ENCODE measurements at regions not wholly inside any gene's neighbourhood (a gene's known extent, or its start where the extent isn't known, plus 50 kb on each side); places are given as distances from the start of the nearest gene placed in this dataset.

DNA sequence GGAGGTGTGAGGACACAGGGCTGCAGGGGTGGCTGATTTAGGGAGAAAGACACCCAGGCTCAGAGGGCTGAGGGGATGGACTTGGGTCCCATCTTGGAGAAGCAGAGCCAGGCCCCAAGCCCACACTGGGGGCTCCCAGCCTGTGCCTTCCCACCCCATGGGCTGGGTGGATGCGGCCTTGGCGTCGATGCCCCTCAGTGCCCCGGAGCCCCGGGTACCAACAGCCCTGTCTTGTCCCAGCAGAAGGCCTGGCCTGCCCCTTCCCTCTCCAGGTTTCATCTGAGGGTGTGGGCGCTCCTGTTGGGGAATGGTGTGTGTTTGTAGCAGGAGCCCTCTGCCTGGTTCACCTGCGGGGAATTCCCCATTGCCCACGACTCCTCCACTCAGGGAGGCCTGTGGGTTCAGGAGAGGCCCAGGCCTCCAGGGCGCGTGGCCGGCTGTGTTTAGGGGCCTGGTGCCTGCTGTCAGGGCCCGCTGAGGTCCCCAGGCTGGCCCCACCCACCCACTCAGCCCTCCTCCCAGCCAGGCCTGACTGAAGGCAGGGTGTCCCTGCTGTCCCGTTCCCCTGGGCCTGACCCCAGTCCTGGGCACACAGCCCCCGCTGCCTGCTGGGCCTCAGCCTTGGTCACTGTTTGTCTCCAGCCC is 51.1 kb upstream of the BEGAIN start:
- no peak for DNase-seq

DNA sequence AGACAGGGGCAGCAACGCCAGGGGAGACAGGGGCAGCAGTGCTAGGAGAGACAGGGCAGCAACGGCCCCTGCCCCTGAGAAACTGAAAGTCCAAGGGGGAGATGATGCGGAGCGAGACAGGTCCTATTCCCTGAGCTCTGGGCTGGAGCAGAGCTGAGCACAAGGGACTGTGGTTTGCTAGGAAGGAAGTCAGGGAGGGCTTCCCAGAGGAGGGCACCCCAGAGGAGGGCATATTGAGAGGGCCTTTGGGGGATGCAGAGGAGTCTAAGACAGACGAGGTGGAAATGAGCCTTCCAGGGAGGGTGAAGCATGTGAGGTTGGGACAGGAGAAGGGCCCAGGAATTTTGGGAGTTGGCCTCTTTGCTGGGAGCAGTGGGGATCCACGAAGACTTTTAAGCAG is 52.1 kb upstream of the BEGAIN start:
- no peak for DNase-seq

DNA sequence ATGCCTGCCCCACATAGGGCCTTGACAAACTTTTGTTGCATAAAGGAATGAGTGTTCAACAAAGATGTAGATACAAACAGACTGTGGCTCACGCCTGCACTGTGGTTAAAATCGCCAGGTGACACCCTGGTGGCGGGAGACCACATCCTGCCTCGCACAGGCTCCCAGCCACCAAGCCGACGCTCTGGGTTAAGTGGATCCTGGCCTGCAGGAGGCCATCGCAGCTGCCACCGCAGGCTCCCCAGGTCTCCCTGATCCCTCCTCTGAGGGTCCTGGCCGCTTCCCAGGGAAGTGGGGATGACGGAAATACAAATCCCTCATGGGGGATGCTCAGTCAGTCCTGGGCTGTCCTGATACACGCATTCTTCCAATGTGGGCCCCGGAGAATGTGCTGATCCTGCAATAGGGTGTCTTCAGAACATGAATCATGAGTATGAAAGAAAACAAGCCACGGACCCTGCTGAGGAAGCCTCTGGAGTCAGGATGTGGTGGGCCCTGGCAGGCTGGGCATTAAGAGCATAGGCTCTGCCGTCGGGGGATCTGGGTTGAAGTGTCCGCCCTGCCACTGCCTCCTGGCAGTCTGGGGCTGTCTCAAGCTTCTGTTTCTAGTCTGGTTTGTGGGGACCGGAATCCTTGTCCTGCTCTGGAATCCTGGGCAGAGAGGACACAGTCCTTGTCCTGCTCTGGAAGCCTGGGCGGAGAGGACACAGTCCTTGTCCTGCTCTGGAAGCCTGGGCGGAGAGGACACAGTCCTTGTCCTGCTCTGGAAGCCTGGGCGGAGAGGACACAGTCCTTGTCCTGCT is 53.5 kb upstream of the BEGAIN start:
- no peak for DNase-seq

DNA sequence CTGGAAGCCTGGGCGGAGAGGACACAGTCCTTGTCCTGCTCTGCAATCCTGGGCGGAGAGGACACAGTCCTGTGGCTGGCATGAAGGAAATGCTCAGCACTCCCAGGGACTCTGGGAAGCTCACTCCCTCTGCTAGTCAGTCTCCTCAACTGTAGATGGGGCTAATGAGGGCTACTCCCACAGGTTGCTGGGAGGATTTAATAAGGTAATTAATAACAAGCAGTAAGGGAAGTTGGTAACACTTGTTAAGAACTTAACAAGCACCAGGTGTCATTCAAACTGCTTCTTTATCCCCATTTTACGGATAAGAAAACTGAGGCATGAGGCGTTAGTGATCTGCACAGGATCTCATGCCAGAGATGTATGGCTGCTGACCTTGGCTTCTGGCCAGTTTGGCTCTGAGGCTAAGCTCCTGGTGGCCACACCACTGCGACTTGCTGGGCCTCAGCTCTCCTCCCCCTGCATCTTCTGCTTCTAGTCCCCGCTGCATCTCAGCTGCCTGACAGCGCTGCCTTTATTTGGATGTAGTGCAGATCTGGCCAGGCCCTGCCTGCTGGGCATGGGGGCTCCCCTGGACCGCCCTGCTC is 54.1 kb upstream of the BEGAIN start:
- no peak for DNase-seq

DNA sequence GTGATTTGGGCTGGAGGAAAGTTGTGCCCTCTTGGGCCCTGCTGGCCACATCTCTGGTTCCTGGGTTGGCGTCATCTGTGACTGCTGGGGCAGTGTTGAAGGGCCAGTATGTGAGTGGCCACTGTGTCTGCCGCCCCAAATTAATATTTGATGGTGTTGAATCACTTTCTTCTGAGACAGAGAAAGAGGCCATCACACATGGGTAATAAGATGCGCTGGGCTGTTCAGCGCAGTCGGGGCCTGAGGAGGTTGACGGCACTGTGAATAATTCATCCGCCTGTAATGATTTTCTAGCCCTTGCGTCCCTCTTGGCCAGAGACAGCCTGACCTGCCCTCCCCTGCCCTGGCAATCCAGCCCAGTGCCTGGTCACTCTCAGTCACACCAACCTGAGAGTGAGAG is 56.2 kb upstream of the BEGAIN start:
- no peak for DNase-seq

DNA sequence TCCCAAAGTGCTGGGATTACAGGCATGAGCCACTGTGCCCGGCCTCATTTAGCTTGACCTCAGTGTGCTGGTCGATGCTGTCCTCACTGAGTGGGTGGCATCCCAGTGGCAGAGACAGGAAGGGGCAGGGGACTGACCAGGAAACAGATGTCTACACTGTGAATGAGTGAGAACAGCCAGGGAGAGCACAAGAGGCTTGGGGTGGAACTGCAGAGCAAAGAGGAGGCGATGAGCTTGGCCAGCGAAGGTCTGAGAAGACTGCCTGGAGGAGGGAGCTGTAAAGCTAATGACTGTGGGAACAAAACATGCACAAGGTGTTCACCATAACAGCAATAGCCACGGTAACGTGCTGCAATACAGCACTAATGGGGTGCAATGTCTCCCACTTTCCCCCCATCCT is 57.2 kb upstream of the BEGAIN start:
- no peak for DNase-seq

DNA sequence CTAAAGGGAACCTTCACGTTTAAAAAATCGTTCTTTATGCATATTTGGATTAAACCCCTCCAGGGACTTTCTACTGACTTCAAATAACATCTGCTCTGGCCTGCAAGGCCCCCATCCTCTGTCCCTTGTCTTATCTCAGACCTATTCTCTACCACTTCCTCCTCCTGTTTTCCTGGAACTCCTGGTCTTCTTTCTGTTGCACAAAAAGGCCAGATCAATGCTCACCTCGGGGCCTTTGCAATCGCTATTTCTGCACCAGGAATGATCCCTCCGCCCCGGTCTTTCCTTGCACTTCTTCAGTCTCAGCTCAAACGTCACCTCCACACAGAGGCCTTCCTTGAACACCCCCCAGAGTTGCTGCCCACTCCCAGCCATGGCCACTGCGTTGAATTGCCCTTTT is 57.6 kb upstream of the BEGAIN start:
- DNase-seq: no peak

DNA sequence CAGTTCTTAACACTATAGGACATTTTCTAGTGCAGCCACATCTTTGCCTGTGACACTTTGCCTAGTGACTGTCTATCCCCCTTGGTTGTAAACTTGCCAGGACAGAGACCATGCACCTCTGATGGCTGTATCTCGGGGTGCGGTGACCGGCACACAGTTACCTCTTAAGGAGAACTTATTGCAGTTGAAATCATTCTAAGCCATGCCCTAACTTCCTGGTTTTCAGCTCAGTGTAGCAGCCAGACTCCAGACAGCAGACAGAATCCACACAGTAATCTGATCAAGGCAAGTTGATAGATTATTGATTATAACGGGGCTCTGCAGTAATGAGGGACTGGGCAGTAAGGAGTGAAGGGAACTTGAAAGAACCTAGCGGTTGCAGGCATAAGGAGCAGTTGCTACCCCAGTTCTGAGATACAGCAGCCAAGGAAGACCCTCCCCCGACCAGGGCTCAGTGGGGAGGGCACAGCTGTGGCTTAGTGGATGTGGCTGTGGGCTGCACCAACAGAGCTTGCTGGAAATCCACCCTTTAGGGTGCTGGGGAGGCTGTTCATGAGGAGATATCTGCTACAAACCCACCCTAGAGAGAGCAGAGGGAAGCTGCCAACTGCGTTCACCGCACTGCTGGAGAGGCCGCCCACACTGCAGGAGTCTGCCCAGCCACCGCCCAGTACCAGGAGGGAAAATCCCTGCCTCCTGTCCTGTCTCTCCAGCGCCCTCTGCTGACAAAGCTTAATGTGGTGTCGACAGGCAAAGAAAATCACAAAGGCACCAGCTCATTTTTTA is 58.2 kb upstream of the BEGAIN start:
- DNase-seq: peak; percentile 77

DNA sequence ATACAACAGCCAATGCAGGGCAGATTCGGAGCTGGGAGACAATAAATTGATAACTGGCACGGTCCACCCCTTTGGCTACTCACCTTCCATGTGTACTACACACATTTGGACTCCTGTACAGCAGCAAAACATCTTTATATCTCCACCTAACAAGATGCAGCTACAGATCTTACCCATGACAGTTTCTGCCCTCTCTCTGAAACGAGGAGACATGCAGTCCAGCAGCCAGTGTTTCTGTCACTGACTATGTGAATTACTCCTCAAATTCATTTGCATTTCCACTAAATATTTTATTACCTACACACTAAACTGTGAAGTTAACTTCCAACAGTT is 58.7 kb upstream of the BEGAIN start:
- no peak for DNase-seq

DNA sequence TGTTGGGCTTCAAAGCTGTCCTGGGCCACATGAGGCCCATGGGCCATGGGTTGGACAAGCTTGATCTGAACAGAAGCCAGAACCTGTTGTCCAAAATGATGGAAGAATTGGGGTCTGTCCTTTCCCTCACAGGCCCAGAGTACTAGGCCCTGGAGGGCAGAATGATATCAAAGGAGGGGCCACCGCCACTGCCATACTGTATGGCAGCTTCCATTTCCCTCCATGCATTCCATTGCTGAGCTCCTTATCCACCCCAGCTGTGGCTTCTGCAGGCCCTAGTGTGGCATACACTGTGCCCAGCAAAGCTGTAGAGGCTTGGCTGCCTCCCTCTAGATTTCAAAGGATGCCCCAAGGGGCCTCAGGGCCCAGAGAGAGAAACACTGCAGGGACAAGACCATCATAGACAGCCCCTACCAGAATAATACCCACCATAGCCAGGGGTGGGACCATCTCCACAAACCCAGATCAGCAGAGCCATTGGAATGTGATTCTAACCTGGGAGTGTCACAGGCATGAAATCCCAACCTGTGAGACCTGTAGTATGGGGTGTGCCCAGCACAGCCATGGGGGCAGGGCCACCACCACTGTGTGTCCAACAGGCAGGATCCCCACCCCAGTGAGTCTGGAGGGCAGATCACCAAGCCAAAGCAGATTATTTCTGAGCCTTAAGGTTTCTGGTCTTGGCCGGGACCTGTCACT is 61.4 kb upstream of the BEGAIN start:
- DNase-seq: no peak

DNA sequence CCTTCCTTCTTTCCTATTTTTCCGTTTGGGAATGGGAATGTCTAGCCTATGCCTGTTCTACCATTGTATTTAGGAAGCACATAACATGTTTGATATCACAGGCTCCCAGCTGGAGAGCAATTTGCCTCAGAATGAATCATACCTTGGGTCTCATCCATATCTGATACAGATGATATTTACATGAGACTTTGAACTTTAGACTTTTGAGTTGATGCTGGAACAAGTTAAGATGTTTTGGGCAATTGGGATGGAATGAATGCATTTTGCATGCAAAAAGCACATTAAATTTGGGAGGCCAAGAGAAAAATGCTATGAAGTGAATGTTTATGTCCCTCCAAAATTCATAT is 61.9 kb upstream of the BEGAIN start:
- no peak for DNase-seq

DNA sequence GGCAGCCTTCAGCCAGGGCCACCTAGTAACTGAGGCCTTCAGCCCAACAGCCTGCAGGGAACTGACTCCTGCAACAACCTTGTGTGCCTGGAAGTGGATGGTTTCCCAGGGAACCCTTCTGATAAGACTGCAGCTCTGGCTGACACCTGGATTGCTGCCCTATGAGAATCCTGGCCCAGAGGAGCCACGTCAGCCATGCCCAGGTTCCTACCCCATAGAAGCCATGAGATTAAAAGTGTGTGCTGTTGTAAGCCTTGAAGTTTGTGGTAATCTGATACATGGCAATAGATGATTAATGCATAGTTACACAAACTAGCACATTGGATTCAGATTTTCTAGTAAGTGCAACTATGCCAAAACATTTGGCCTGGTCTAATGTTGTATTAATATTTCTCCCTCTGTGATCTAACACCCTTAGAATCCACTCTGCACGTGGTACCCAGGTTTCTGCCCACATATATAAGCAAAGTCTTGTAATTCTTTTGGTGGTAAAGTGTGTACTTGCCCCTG is 64.8 kb upstream of the BEGAIN start:
- no peak for DNase-seq

DNA sequence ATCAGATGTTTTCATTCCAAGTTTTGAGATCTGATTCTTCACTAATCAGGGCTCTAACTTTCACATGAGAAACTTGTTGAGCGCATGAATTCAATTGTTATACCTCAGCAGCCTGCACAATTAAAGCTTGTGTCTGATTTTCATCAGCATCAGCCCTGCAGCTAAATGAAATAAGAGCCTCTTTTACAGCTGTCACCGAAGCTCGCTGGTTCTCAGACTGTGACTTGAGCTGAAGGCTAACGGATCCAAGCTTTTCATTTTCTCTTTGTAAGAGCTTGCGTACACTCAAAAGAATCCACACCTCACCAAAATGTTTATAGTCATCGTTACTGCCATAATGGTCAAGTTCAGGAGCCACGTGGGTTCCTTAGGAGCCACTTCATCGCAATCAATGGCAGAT is 65.5 kb upstream of the BEGAIN start:
- no peak for DNase-seq

DNA sequence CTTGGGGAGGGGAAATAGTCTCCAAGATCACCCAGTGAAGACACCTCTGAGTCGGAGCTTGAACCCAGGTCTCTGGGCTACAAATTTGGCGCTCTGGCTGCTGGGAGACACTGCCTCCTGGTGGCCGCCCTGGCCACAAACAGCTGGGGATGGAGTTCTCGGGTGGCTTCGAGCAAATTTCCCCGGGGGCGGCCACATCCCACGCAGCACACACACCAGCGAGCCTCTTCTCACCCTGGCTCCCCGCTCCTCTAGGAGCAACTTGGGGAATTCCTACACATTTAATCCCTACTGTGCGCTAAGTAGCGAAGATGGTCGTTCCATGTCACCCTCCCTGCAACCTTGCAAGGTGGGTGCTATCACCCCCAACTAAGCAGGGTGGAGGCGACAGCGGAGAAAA is 66.2 kb upstream of the BEGAIN start:
- DNase-seq: no peak

DNA sequence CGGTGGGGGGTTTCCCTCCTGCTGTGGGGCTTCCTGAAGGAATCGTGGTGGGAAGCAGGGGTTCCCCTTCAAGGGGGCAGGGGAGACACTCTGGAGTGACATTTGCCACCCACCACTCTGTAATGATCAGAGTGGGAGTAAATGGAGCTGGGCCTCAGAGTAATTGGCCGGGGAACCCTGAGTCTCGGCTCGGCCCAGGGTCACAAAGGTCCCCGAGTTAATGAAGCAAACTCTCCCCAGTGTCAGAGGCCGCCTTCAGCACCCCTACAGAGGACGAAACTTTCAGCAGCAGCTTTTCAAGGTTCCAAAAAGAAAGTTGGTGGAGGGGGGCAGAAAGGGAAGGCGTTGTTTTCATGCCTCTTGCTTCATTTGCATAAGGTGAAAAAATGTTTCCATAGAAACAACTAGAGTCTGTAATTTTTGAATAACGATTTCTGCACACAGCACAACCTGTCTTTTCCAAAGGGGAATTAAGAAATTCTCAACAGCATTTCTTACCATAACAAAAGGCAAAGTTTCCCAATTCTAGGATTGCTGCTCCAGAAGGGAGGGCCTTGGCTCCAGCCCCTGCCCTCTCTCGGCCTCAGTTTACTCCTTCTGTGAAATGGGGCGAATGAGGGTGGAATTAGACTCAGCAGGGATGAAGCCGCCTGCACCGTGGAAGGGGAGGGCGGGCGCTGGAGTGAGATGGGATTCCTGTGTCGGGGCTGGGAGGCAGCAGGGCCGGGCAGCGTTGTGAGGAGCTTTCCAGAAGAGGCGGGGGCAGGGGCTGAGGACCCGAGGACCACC is 67.0 kb upstream of the BEGAIN start:
- no peak for DNase-seq

DNA sequence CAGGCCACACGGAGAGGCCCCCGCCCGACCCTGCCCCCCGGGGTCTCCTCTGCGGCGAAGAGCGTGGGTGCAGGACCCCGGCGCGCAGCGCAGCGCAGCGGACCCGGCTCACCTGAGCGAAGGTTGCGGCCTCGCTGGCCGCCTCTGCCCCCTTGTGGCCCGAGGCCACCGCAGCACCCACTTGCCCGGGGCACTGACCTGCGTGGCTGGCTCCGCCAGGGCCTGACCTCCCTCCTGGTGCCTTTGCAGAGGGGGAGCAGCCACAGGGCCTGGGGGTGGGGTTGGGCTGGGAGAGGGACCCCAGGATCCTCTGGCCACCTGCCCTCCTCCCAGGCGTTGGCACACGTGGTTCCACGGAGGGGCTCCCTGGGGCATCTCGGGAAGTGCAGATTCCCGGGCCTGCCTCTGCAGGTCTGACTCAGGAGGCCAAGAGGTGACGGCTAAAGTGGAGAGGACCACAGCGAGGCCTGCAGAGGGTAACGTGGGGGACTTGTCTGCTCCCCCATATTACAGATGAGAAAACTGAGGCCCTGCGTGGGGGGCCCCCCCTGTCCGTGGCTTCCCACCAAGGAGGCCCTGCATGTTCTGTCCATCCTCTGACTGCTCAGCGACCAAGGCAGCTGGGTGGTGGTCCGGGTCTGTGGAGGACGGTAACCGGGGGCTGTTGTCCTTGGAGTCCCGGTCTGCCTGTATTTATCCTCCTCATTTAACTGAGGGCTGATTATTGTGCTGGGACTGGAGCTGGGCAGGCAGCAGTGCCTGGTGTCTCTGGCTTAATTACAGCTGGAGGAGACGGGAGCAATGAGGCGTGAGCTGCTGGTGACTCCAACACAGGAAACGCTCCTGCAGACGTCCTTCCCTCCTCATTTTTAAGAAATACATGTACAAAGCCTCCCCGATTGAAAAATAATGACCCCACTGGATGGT is 67.9 kb upstream of the BEGAIN start:
- DNase-seq: no peak

DNA sequence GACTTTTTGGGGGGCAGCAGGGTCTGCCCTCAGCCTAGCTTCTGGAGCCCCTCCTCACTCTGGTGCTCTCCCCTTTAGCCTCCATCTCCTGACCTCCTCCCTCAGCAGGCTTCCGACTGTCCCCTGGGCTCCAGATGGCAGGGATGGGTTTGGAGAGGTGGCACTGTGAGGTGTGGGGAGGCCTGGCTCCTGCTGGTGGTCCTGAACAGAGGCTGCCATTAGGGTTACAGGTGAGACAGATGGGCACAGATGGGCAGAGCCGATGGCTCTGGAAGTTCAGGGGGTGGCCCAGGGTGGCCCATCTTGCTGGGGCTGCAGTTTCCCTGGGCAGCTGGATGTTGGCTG is 68.5 kb upstream of the BEGAIN start:
- DNase-seq: no peak

DNA sequence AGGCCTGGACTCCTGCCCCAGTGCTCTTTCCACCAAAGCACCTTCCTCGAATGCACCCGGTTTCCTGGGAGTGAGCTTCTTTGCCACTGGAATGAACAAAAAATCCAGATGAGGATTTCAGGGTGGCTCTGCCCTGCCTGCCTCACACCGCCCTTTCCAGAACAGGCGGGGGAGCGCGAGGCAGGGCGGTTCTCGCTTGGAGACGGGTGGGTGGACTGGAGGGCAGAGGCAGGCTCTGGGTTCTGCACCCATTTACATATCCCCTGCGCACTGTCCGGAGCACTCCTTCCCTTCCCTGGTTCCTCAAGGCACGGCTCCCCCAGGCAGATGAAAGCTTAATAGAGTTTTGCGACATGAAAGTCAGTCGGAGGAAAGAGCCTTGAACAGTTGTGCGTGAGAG is 69.7 kb upstream of the DLK1 start:
- no peak for DNase-seq

DNA sequence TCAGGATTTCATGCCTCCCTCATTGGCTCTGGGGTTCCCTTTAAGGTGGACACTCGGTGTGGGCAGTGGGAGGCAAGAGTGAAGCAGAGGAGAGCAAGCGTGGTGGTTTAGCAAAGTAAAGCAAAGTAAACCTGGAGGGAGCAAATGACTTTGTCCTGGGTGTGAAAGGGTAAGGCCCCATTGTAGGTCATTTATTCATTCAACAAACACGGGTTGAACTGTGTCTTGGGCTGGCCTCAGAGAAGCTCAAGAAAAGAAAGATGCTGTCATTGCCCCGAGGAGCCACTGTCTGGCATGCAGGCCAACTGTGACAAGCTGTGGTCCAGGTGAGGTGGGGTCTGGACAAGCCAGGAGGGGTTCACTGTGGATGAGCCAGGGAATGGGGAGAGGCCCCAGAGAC is 68.9 kb upstream of the DLK1 start:
- DNase-seq: no peak

DNA sequence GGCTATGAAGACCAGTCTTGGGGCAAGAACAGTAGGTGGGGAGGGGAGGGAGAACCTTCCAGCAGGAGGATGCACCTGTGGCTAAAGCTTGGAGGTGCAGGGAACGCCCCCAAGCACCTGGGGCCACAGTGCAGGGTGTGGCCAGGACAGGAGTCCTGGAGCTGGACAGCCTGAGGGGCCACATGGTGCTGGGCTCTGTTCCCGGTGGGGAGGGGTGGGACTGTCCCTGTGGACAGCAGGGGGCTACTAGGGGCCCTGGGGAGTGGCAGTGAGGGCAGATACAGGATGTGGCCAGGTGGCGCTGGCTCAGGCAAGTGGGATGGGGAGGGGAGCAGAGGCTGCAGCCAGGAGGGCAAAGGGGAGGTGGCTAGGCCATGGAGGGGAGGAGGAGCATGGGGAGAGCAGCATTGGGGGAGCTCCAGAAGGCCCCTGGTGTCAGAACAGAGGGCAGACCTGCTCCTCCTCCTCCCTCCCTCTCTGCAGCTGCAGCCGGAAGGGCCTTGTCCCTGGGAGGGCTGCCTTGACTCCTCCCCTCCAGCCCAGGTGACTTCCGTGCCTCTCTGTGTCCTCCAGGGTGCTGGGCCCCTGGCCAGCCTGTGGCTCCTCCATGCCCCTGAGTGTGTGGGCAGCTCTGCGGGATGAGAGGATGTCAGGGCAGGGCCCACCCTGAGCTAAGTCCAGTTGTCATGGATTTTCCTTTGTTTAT is 68.4 kb upstream of the DLK1 start:
- DNase-seq: no peak
